ENCODE measurements at regions not wholly inside any gene's neighbourhood (a gene's known extent, or its start where the extent isn't known, plus 50 kb on each side); places are given as distances from the start of the nearest gene placed in this dataset.

GRCh38 chr20:22371843-22372242 lies 212.5 kb downstream of the FOXA2 start (continued):
- no peak for TF ChIP-seq ZNF407 (IDR thresholded peaks at IDR 0.05; ENCODE audit: low read depth)

DNA sequence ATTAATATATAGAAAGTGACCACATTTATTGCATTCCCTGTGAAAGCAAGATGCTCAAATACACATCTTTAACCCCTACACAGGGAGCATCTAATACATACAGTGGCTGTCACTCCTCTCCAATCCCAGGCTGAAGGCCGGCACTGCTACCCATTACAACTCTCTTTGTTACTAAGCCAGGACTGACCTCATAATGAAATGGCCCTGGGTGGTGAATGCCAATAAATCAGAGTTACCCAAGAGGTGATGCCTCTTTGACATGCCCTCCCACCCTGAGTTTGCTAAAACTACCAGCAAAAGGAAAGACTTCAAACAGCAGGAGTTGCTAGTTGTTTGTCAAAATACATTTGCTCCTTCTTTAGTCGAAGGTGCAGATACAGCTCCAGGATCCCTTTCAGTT lies 214.2 kb downstream of the FOXA2 start:
- H3K4me3 ChIP-seq = no peak overlapping the region
- H4K20me1 ChIP-seq (replicated peaks; ENCODE audit: control insufficient read depth, insufficient read depth, low read length) = no peaks in the 10 kb centered on the region
- no peak for DNase-seq (ENCODE audit: extremely low read depth in 1 of 4, low spot score in 3 of 4)
- no TSS peak for BruUV-seq (replicated peaks)
- no peaks in the 10 kb centered on the region for H3K36me3 ChIP-seq (ENCODE audit: control insufficient read depth, insufficient read depth, low read length)
- CTCF ChIA-PET (ENCODE audit: low intra/inter-chr PET ratio) = no interaction called here
- POLR2A ChIA-PET = interaction anchor here (0.8 kb wide), 1 partner anchor 88 kb away, joined by 3 read pairs; no protein-coding TSS in a partner anchor
- no peaks in the 10 kb centered on the region for H3K9me1 ChIP-seq (ENCODE audit: control insufficient read depth, insufficient read depth, low read length)
- 5% methylated on average over 2 of the region's 2 CpGs for WGBS (ENCODE audit: insufficient coverage, low coverage, missing lambda C conversion rate)
- H3K9ac ChIP-seq (ENCODE audit: insufficient read depth in 1 of 2, low read depth in 2 of 2, low read length in 2 of 2) = no peak overlapping the region
- no peak overlapping the region for H3K4me2 ChIP-seq (ENCODE audit: insufficient read depth, low read length)
- intact Hi-C loops (cut with micrococcal nuclease) (no loop called here), in situ Hi-C loops (cut with MboI) (no loop called here)
- no peak overlapping the region for H2AFZ ChIP-seq (ENCODE audit: low read depth, low read length)
- no peaks in the 10 kb centered on the region for H3K4me1 ChIP-seq (replicated peaks in 1 of 2; ENCODE audit: control insufficient read depth in 2 of 2, insufficient read depth in 2 of 2, low read length in 2 of 2)
- no peaks in the 10 kb centered on the region for H3K9me3 ChIP-seq (replicated peaks; ENCODE audit: control insufficient read depth, insufficient read depth, low read depth, low read length)
- no peaks in the 10 kb centered on the region for H3K79me2 ChIP-seq (ENCODE audit: control insufficient read depth, insufficient read depth, low read length)
- FAIRE-seq = no peak
- H3K27ac ChIP-seq (ENCODE audit: extremely low read depth, low read depth, low read length) = no peak overlapping the region
- H3K27me3 ChIP-seq (ENCODE audit: control insufficient read depth in 2 of 2, insufficient read depth in 2 of 2, low read length in 2 of 2) = no peaks in the 10 kb centered on the region
- no peak for ATAC-seq
- TF ChIP-seq IRF9 (tag; IDR thresholded peaks at IDR 0.05) (no peak), ERF (CRISPR knock-in tag; IDR thresholded peaks at IDR 0.05) (no peak), RUNX1 (IDR thresholded peaks at IDR 0.05; ENCODE audit: low read depth) (no peak), ZNF124 (CRISPR knock-in tag; IDR thresholded peaks at IDR 0.05) (no peak), POLR2AphosphoS2 (IDR thresholded peaks at IDR 0.05; ENCODE audit: low read length) (no peak)

All from K562 (cell line).